Esophagus muscularis mucosa (tissue), 4 donors: ENCODE measurements at regions not wholly inside any gene's neighbourhood (a gene's known extent, or its start where the extent isn't known, plus 50 kb on each side); places are given as distances from the start of the nearest gene placed in this dataset.

Experiments used
- DNase-seq: peaks from one replicate; pipeline ENCODE4 v3.0.0-alpha.2; 2017; ENCODE audit errors: extremely low spot score
- H3K27ac ChIP-seq, 4 donors: fragments of 200-600 bp; sonication (generic); replicated peaks in 1 of 4; 1 replicate in 3 of 4; 2 replicates in 1 of 4; pipeline ENCODE4 v1.5.1; 2016 to 2019; ENCODE audit warnings: mild to moderate bottlenecking in 1 of 4
- H3K27me3 ChIP-seq, 4 donors: fragments of 200-600 bp; sonication (generic); one replicate each; pipeline versions ENCODE4 v1.5.1 to v1.6.0; 2016 to 2019
- H3K36me3 ChIP-seq, 4 donors: fragments of 200-600 bp; sonication (generic); one replicate each; pipeline ENCODE4 v1.5.1; 2016 to 2019
- H3K4me1 ChIP-seq, 4 donors: fragments of 200-600 bp; sonication (generic); one replicate each; pipeline ENCODE4 v1.5.1; 2016 to 2019
- H3K4me3 ChIP-seq, 4 donors: fragments of 200-600 bp; sonication (generic); 1 replicate in 2 of 4; 2 replicates in 2 of 4; pipeline ENCODE4 v1.5.1; 2016 to 2019; ENCODE audit warnings: mild to moderate bottlenecking in 4 of 4, moderate library complexity in 1 of 4
- H3K9me3 ChIP-seq, 4 donors: fragments of 200-600 bp; sonication (generic); 1 replicate in 3 of 4; 2 replicates in 1 of 4; pipeline ENCODE4 v1.5.1; 2016 to 2019
- CTCF ChIP-seq, 3 experiments: fragments of 200-600 bp in 2 of 3; fragments of 450-650 bp in 1 of 3; sonication (generic) in 2 of 3; IDR thresholded peaks; one replicate each; pipeline ENCODE4 v1.5.1; 2017 to 2019; ENCODE audit warnings: antibody characterized with exemption in 3 of 3, mild to moderate bottlenecking in 2 of 3, moderate library complexity in 1 of 3
- EP300 ChIP-seq: sonication (generic); formaldehyde crosslinking; IDR thresholded peaks from one replicate; pipeline ENCODE4 v1.6.1; 2017; ENCODE audit warnings: antibody characterized with exemption
- POLR2A ChIP-seq: fragments of 450-650 bp; IDR thresholded peaks from one replicate; pipeline ENCODE4 v1.6.1; 2017; ENCODE audit warnings: antibody characterized with exemption, moderate library complexity, mild to moderate bottlenecking, low read depth
- POLR2AphosphoS5 ChIP-seq, 2 donors: sonication (generic); formaldehyde crosslinking; IDR thresholded peaks; one replicate each; pipeline ENCODE4 v1.6.1; 2017; ENCODE audit warnings: antibody characterized with exemption in 2 of 2
- WGBS: methylation state at CpG from one replicate; pipeline ENCODE4 v1.1.5; 2018; 5-methylcytosine and 5-hydroxymethylcytosine counted together
- intact Hi-C: fragments of 100-400 bp; cut with DNase I; formaldehyde crosslinking; loops from one replicate; pipeline ENCODE4 v1.15.1; 2023

- intact Hi-C loops = no loop called here
- no peak for DNase-seq
- 21% methylated on average over 3 of the region's 3 CpGs for WGBS
These were observed 226.4 kb downstream of the NRIP1 start for GRCh38 chr21:14838400-14838799.

DNA sequence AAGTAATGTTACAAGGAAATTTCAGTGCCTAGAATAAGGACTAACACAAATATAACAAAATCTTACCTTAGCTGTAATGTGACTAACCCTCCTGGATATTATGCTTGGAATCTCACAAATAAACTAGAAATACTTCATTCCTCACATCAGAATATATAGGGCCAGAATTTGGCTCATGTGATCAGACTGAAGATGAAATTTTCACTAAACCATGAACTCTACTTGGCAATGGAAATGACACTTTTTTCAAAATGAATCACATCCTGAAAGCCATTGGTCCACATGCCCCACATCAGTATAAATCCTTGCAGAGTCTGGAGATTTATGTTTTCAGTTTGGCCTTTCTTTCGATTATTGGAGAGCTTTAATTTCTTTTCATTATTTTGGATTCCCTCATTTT, 227.8 kb downstream of the NRIP1 start:
- no peaks in the 10 kb centered on the region for H3K36me3 ChIP-seq
- intact Hi-C loops = no loop called here
- WGBS = 82% methylated on average over 1 of the region's 1 CpG
- H3K9me3 ChIP-seq = no peaks in the 10 kb centered on the region
- H3K27ac ChIP-seq = no peak overlapping the region
- no peak overlapping the region for H3K4me3 ChIP-seq
- TF ChIP-seq POLR2A (no peak), POLR2AphosphoS5 (IDR thresholded peaks at IDR 0.05) (no peak), EP300 (no peak), CTCF (IDR thresholded peaks at IDR 0.05) (no peak)
- no peaks in the 10 kb centered on the region for H3K4me1 ChIP-seq
- H3K27me3 ChIP-seq = no peaks in the 10 kb centered on the region
- DNase-seq = no peak

More at GRCh38 chr21:14838400-14838799, 226.4 kb downstream of the NRIP1 start:
- Histone ChIP-seq H3K27me3 (no peaks in the 10 kb centered on the region), H3K27ac (no peak overlapping the region), H3K9me3 (no peaks in the 10 kb centered on the region), H3K4me3 (no peak overlapping the region), H3K36me3 (no peaks in the 10 kb centered on the region), H3K4me1 (no peaks in the 10 kb centered on the region)
- TF ChIP-seq CTCF (IDR thresholded peaks at IDR 0.05) = no peak
- no peak for TF ChIP-seq POLR2A
- TF ChIP-seq POLR2AphosphoS5 (IDR thresholded peaks at IDR 0.05) = no peak
- TF ChIP-seq EP300 = no peak

- no peaks in the 10 kb centered on the region for H3K9me3 ChIP-seq
- no peaks in the 10 kb centered on the region for H3K27me3 ChIP-seq
- no peaks in the 10 kb centered on the region for H3K4me1 ChIP-seq
- DNase-seq = no peak
- H3K4me3 ChIP-seq = no peak overlapping the region
- WGBS = 94% methylated on average over 1 of the region's 1 CpG
- no peaks in the 10 kb centered on the region for H3K36me3 ChIP-seq
- no peak overlapping the region for H3K27ac ChIP-seq
- TF ChIP-seq CTCF (IDR thresholded peaks at IDR 0.05) (no peak), POLR2A (no peak), EP300 (no peak), POLR2AphosphoS5 (IDR thresholded peaks at IDR 0.05) (no peak)
- intact Hi-C loops = no loop called here
These were observed 231.0 kb downstream of the NRIP1 start for GRCh38 chr21:14833666-14834351.

DNA sequence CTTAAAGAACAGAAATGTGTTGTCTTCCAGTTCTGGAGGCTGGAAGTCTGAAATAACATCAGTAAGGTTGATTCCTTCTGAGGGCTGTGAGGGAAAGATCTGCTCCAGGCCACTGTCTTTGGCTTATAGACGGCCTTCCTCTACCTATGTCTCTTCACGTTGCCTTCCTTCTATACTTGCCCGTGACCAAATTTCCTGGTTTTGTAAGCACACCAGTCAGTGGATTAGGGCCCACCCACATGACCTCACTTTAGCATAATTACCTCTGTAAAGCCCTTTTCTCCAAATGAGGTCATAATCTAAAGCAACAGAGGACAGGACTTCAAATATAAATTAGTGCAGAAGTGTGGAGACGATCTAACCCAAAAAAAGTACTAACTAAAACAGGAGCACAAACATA, 231.6 kb downstream of the NRIP1 start:
- no peaks in the 10 kb centered on the region for H3K27me3 ChIP-seq
- intact Hi-C loops = no loop called here
- 91% methylated on average over 4 of the region's 4 CpGs for WGBS

More for the DNA sequence above, 231.6 kb downstream of the NRIP1 start:
- TF ChIP-seq CTCF (IDR thresholded peaks at IDR 0.05) (no peak), POLR2AphosphoS5 (IDR thresholded peaks at IDR 0.05) (no peak), EP300 (no peak), POLR2A (no peak)
- Histone ChIP-seq H3K9me3 (no peaks in the 10 kb centered on the region), H3K4me3 (no peak overlapping the region), H3K27ac (no peak overlapping the region), H3K36me3 (no peaks in the 10 kb centered on the region), H3K4me1 (no peaks in the 10 kb centered on the region)
- DNase-seq = no peak
